ENCODE measurements at regions not wholly inside any gene's neighbourhood (a gene's known extent, or its start where the extent isn't known, plus 50 kb on each side); places are given as distances from the start of the nearest gene placed in this dataset.

GRCh38 chr1:238205045-238205662, 314.4 kb upstream of the ZP4 start:
- Histone ChIP-seq H3K27me3 (ENCODE audit: insufficient read depth, low read length) (no peaks in the 10 kb centered on the region), H3K4me1 (ENCODE audit: insufficient read depth, low read length) (no peaks in the 10 kb centered on the region), H3K9ac (ENCODE audit: low read depth, low read length) (no peak overlapping the region), H3K9me3 (ENCODE audit: insufficient read depth, low read depth, low read length) (0 out of 2 replicates have a peak, but pooled peaks cover 3% of the 10 kb centered on the region), H3K27ac (ENCODE audit: low read length) (no peak overlapping the region), H3K4me3 (ENCODE audit: low read length) (no peak overlapping the region), H3K36me3 (ENCODE audit: insufficient read depth, low read depth, low read length) (no peaks in the 10 kb centered on the region)

GRCh38 chr1:238201992-238202391, 311.3 kb upstream of the ZP4 start:
- H3K4me1 ChIP-seq (ENCODE audit: insufficient read depth, low read length) = peaks cover 9% of the 10 kb centered on the region; the same call in 1 of the 2 replicates
- H3K27me3 ChIP-seq (ENCODE audit: insufficient read depth, low read length) = no peaks in the 10 kb centered on the region
- H3K9me3 ChIP-seq (ENCODE audit: insufficient read depth, low read depth, low read length) = no peaks in the 10 kb centered on the region
- H3K9ac ChIP-seq (ENCODE audit: low read depth, low read length) = no peak overlapping the region
- no peaks in the 10 kb centered on the region for H3K36me3 ChIP-seq (ENCODE audit: insufficient read depth, low read depth, low read length)
- H3K27ac ChIP-seq (ENCODE audit: low read length) = no peak overlapping the region
- H3K4me3 ChIP-seq (ENCODE audit: low read length) = no peak overlapping the region

DNA sequence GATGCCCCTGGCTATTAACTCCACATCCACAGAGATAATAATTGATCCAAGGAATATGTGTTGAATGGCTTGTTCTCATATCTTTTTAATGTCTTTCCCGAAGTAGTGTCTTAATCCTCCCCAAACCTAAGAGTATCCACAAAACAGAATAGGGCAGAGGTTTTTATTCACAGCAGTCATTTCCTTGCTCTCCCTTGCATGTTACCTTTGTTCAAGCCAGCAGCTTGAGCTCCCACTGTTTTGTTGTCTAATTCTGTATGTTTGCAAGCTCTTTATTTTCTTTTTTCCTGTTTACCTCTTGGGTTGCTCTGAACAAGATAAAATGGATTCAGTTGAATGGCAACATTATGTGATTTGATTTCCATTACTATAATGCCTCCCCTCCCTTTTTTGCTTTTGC, 308.6 kb upstream of the ZP4 start:
- no peak overlapping the region for H3K27ac ChIP-seq (ENCODE audit: low read length)

GRCh38 chr1:238196516-238196915, 305.8 kb upstream of the ZP4 start:
- H3K9me3 ChIP-seq (ENCODE audit: insufficient read depth, low read depth, low read length) = no peaks in the 10 kb centered on the region
- no peaks in the 10 kb centered on the region for H3K27me3 ChIP-seq (ENCODE audit: insufficient read depth, low read length)
- H3K9ac ChIP-seq (ENCODE audit: low read depth, low read length) = no peak overlapping the region
- H3K36me3 ChIP-seq (ENCODE audit: insufficient read depth, low read depth, low read length) = no peaks in the 10 kb centered on the region
- peaks cover 9% of the 10 kb centered on the region; the same call in 1 of the 2 replicates for H3K4me1 ChIP-seq (ENCODE audit: insufficient read depth, low read length)
- no peak overlapping the region for H3K27ac ChIP-seq (ENCODE audit: low read length)
- H3K4me3 ChIP-seq (ENCODE audit: low read length) = no peak overlapping the region

More for the DNA sequence above, 308.6 kb upstream of the ZP4 start:
- H3K9me3 ChIP-seq (ENCODE audit: insufficient read depth, low read depth, low read length) = no peaks in the 10 kb centered on the region
- H3K4me3 ChIP-seq (ENCODE audit: low read length) = no peak overlapping the region; the same call in 1 of the 2 replicates
- H3K36me3 ChIP-seq (ENCODE audit: insufficient read depth, low read depth, low read length) = no peaks in the 10 kb centered on the region
- H3K9ac ChIP-seq (ENCODE audit: low read depth, low read length) = no peak overlapping the region
- no peaks in the 10 kb centered on the region for H3K27me3 ChIP-seq (ENCODE audit: insufficient read depth, low read length)
- peaks cover 9% of the 10 kb centered on the region; the same call in 1 of the 2 replicates for H3K4me1 ChIP-seq (ENCODE audit: insufficient read depth, low read length)

GRCh38 chr1:238191170-238191569, 300.4 kb upstream of the ZP4 start:
- Histone ChIP-seq H3K4me3 (ENCODE audit: low read length) (no peak overlapping the region), H3K4me1 (ENCODE audit: insufficient read depth, low read length) (peaks cover 2% of the 10 kb centered on the region; the same call in 1 of the 2 replicates), H3K9me3 (ENCODE audit: insufficient read depth, low read depth, low read length) (no peaks in the 10 kb centered on the region), H3K9ac (ENCODE audit: low read depth, low read length) (no peak overlapping the region), H3K36me3 (ENCODE audit: insufficient read depth, low read depth, low read length) (no peaks in the 10 kb centered on the region), H3K27me3 (ENCODE audit: insufficient read depth, low read length) (no peaks in the 10 kb centered on the region), H3K27ac (ENCODE audit: low read length) (no peak overlapping the region)

DNA sequence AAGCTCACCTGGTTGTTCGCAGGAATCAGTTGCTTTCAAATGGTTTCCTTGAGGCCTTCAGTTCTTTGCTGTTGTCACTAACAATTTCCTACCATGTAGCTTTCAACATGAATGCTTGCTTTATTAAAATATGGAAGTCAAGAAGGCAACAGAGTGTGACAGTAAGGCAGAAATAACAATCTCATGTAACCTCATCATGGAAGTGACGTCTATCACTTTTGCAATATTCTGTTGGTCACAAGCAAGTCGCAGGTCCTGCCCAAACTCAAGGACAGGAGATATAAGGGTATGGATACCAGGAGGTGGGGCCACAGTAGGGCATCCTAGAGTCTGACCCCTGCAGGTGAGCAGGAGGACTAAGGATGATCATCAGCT, 296.8 kb upstream of the ZP4 start:
- no peak overlapping the region for H3K27ac ChIP-seq (ENCODE audit: low read length)

DNA sequence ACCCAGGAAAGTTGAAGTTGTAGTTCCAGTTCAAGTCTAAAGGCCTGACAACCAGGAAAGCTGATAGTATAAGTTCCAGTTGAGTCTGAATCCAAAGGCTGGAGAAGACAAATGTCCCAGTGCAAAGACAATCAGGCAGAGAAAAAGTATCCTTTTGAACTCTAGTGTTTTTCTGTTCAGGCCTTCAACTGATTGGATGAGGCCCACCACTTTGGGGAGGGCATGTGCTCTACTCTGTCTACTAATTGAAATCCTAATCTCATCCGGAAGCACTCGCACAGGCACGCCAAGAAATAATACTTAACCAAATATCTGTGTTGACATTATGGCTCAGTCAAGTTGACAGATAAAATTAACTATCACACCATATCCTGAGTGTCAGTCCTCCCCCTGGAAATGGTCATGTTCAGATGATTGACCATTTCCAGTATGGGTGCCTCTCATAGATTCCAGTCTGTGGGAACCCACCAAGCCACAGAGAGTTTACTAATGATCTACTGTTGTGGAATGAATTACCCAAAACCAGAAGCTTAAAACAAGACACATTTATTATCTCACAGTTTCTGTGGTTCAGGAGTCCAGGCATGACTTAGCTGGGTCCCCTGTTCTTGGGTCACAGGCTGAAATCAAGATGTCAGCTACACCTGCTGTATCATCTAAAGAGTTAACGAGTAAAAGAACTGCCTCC, 296.3 kb upstream of the ZP4 start:
- Histone ChIP-seq H3K36me3 (ENCODE audit: insufficient read depth, low read depth, low read length) (no peaks in the 10 kb centered on the region), H3K27me3 (ENCODE audit: insufficient read depth, low read length) (no peaks in the 10 kb centered on the region), H3K4me3 (ENCODE audit: low read length) (no peak overlapping the region), H3K9me3 (ENCODE audit: insufficient read depth, low read depth, low read length) (no peaks in the 10 kb centered on the region), H3K9ac (ENCODE audit: low read depth, low read length) (no peak overlapping the region), H3K4me1 (ENCODE audit: insufficient read depth, low read length) (peaks cover 2% of the 10 kb centered on the region; the same call in 1 of the 2 replicates), H3K27ac (ENCODE audit: low read length) (no peak overlapping the region)

More for the DNA sequence above, 296.8 kb upstream of the ZP4 start:
- Histone ChIP-seq H3K9me3 (ENCODE audit: insufficient read depth, low read depth, low read length) (no peaks in the 10 kb centered on the region), H3K9ac (ENCODE audit: low read depth, low read length) (no peak overlapping the region), H3K4me1 (ENCODE audit: insufficient read depth, low read length) (peaks cover 2% of the 10 kb centered on the region; the same call in 1 of the 2 replicates), H3K36me3 (ENCODE audit: insufficient read depth, low read depth, low read length) (no peaks in the 10 kb centered on the region), H3K27me3 (ENCODE audit: insufficient read depth, low read length) (no peaks in the 10 kb centered on the region), H3K4me3 (ENCODE audit: low read length) (no peak overlapping the region)

- H3K9ac ChIP-seq (ENCODE audit: low read depth, low read length) = no peak overlapping the region
Measured at GRCh38 chr1:238177960-238178645, 287.4 kb upstream of the ZP4 start.

DNA sequence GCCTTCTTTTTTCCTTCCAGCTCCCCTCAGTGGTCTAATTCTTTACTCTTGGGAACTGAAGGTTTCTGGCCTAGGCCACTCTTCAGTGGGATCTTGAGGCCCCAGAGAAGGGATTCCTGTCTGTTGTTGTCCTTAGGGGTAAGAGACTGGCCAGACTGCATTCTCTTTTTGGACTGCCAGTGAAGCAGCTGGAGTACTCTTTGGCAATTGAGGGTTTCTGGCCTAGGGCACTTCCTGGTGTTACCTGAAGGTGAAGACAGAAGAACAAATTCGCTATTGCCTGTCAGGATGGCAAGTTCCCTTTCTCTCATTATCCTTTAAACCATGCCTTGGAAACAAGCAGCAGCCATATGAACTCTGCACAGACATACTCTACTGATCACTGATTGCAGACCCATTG, 286.6 kb upstream of the ZP4 start:
- Histone ChIP-seq H3K27me3 (ENCODE audit: insufficient read depth, low read length) (no peaks in the 10 kb centered on the region), H3K9me3 (ENCODE audit: insufficient read depth, low read depth, low read length) (no peaks in the 10 kb centered on the region), H3K27ac (ENCODE audit: low read length) (no peak overlapping the region)

More at GRCh38 chr1:238177960-238178645, 287.4 kb upstream of the ZP4 start:
- no peak overlapping the region for H3K4me3 ChIP-seq (ENCODE audit: low read length)
- H3K36me3 ChIP-seq (ENCODE audit: insufficient read depth, low read depth, low read length) = no peaks in the 10 kb centered on the region
- H3K9me3 ChIP-seq (ENCODE audit: insufficient read depth, low read depth, low read length) = no peaks in the 10 kb centered on the region
- H3K4me1 ChIP-seq (ENCODE audit: insufficient read depth, low read length) = peaks cover 13% of the 10 kb centered on the region
- no peak overlapping the region for H3K27ac ChIP-seq (ENCODE audit: low read length)
- H3K27me3 ChIP-seq (ENCODE audit: insufficient read depth, low read length) = no peaks in the 10 kb centered on the region

DNA sequence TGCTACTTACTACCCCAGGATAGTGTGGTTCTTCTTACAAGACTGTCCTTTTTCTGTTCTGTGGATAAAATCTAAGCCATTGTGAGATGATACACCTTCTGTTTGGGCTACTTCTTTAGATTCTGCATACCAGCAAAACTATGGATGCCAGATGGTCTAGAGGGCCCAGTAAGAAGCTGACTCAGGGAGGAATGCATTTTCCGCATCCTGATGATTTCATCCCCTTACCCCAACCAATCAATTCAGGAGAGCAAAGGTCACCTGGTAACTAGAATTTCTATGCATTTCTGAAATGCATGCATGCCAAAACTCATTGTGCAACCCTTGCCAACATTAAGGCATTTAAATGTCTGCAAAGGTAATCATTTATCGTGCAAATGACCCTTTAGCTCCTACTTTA, 285.7 kb upstream of the ZP4 start:
- Histone ChIP-seq H3K4me1 (ENCODE audit: insufficient read depth, low read length) (peaks cover 13% of the 10 kb centered on the region), H3K9me3 (ENCODE audit: insufficient read depth, low read depth, low read length) (no peaks in the 10 kb centered on the region), H3K9ac (ENCODE audit: low read depth, low read length) (no peak overlapping the region), H3K4me3 (ENCODE audit: low read length) (no peak overlapping the region), H3K27me3 (ENCODE audit: insufficient read depth, low read length) (no peaks in the 10 kb centered on the region), H3K36me3 (ENCODE audit: insufficient read depth, low read depth, low read length) (no peaks in the 10 kb centered on the region), H3K27ac (ENCODE audit: low read length) (no peak overlapping the region)

More for the DNA sequence above, 286.6 kb upstream of the ZP4 start:
- peaks cover 13% of the 10 kb centered on the region for H3K4me1 ChIP-seq (ENCODE audit: insufficient read depth, low read length)
- H3K9ac ChIP-seq (ENCODE audit: low read depth, low read length) = no peak overlapping the region
- H3K4me3 ChIP-seq (ENCODE audit: low read length) = no peak overlapping the region
- H3K36me3 ChIP-seq (ENCODE audit: insufficient read depth, low read depth, low read length) = no peaks in the 10 kb centered on the region

DNA sequence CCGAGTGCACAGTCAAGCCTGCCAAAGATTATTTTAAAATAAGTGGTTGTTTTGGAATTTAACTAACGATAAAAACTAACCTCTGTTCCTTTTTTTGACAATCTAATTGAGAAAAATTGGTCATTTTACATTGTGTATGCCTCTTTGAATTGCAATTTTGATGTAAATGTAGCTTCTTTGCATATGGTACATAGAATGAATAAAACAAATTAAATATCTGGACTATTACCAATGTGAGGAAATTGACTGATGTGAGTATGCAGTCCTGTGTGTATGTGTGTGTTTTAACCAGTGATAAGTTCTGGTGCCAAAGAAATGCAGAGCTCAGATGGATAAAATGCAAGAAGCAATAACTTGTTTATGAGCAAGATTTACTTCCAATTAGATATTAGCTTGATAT, 281.3 kb upstream of the ZP4 start:
- Histone ChIP-seq H3K4me1 (ENCODE audit: insufficient read depth, low read length) (no peaks in the 10 kb centered on the region), H3K9ac (ENCODE audit: low read depth, low read length) (no peak overlapping the region), H3K27ac (ENCODE audit: low read length) (no peak overlapping the region), H3K9me3 (ENCODE audit: insufficient read depth, low read depth, low read length) (no peaks in the 10 kb centered on the region), H3K36me3 (ENCODE audit: insufficient read depth, low read depth, low read length) (no peaks in the 10 kb centered on the region), H3K4me3 (ENCODE audit: low read length) (no peak overlapping the region), H3K27me3 (ENCODE audit: insufficient read depth, low read length) (no peaks in the 10 kb centered on the region)
